ENCODE measurements at regions not wholly inside any gene's neighbourhood (a gene's known extent, or its start where the extent isn't known, plus 50 kb on each side); places are given as distances from the start of the nearest gene placed in this dataset.

DNA sequence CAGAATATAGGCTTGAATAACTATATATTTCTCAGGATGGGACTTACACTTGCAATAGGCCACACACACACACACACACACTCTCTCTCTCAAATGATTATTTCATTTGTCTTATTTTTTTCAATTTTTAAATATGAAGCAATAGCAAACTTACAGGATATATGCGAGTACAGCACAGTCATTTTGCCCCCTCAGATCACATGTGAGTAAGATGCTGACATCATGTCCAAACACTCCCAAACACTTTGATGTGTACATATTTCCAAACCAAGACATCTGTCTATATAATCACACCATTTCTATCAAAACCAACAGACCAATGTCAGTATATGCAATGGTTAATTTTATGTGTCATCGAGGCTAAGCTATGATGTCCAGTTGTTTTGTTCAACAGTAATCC, 1535.9 kb upstream of the FLRT2 start:
- TF ChIP-seq EZH2 (IDR thresholded peaks at IDR 0.05; ENCODE audit: borderline replicate concordance, low read depth, low read length, severe bottlenecking): no peak
- TF ChIP-seq, protein P1, sequence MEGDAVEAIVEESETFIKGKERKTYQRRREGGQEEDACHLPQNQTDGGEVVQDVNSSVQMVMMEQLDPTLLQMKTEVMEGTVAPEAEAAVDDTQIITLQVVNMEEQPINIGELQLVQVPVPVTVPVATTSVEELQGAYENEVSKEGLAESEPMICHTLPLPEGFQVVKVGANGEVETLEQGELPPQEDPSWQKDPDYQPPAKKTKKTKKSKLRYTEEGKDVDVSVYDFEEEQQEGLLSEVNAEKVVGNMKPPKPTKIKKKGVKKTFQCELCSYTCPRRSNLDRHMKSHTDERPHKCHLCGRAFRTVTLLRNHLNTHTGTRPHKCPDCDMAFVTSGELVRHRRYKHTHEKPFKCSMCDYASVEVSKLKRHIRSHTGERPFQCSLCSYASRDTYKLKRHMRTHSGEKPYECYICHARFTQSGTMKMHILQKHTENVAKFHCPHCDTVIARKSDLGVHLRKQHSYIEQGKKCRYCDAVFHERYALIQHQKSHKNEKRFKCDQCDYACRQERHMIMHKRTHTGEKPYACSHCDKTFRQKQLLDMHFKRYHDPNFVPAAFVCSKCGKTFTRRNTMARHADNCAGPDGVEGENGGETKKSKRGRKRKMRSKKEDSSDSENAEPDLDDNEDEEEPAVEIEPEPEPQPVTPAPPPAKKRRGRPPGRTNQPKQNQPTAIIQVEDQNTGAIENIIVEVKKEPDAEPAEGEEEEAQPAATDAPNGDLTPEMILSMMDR (IDR thresholded peaks at IDR 0.05; ENCODE audit: borderline replicate concordance, extremely low read depth, low read length, poor library complexity, severe bottlenecking): no peak

All from DND-41 (cell line).